ENCODE measurements at regions not wholly inside any gene's neighbourhood (a gene's known extent, or its start where the extent isn't known, plus 50 kb on each side); places are given as distances from the start of the nearest gene placed in this dataset.

DNA sequence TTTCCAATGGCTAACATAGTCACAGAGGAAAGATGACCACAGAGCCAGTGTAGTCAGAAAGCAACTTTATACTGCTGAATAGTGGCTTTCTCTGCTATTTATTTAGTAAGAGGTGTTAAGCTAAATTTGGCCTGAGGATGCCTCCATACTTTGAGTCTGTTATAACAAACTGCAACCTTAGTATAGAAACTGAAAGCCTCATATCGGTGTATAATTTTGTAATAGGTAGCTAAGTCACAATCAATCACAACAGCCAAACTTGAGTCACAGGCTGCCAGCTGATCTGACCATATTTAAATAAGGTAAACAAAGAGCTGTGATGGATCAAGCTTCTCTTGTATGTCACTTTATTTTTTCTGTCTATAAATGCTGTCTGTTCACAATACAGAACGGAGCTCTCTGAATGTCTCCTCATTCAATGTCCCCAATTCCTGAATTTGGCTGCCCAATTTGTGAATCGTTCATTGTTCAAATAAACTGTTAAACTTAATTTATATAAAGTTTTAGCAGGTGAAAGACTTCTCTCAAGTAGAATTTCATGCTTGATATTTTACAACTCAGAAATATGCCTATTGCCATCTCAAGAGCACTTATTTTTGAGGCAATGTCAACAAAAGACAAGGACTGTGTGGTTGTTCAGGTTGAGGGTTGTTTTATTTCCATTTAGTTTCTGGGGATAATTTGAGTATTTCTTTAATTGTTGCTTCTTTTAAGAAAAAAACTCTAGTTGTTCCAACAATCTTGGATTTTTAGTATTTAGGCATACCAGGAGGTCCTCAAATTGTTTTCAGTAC, 339.7 kb upstream of the B3GALT2 start:
- DNase-seq (ENCODE audit: low read depth in 2 of 2) = no peak

DNA sequence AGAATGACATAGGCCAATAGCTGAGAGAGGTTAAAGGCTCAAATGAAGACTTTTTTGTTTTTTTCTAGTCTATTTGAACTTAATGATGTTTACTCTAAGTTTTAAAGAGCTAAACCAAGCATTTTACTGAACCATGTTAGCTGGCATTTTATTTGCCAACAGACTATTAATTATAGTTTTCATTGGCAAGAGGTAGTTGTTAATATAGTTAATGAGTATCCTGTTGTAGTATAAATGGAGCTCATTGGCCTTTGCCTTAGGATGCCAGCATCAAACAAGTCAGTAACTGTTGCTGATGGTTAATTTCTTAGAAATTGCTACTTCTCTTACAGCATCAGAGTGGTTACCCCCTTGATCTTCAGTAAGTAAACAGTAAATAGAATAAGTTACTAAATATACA, 339.0 kb upstream of the B3GALT2 start:
- DNase-seq (ENCODE audit: low read depth in 2 of 2) = no peak

DNA sequence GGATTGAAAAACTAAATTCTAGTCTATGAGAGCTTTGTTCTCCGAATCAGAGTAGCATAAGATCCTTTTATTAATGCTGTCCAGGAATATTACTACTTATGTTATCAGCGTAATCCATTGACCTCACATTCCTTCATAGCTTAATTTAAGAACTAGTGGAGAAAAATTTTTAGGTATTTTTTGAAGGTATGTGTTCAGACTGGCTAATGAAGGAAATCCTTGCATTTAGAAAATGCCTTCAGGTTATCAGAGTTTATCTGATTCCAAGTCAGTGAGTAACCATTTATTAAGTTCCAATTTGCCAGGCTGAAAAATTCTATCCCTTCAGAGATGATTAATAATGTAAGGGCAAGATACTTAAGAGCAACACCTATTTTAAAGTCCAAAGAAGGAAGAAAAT, 338.2 kb upstream of the B3GALT2 start:
- no peak for DNase-seq (ENCODE audit: low read depth in 2 of 2)

DNA sequence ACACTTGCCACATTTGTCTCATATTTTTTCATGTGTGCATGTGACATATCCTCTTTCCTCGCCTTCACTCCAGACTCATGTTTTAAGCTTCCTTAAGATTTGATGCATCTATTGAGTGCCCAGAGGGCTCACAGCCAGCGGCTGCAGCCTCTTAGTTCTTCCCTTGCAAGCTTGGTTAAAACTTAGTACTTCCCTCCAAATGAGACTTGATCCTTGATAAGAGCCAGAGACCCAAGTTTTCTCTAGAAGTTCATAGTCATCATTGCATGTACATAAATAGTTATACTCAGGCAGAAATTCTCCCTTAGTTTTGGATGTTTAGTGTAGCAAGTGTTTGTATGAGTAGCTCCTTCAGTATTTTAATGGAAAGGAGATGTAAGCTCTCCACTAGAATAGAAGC, 337.6 kb upstream of the B3GALT2 start:
- DNase-seq (ENCODE audit: low read depth in 2 of 2) = no peak

DNA sequence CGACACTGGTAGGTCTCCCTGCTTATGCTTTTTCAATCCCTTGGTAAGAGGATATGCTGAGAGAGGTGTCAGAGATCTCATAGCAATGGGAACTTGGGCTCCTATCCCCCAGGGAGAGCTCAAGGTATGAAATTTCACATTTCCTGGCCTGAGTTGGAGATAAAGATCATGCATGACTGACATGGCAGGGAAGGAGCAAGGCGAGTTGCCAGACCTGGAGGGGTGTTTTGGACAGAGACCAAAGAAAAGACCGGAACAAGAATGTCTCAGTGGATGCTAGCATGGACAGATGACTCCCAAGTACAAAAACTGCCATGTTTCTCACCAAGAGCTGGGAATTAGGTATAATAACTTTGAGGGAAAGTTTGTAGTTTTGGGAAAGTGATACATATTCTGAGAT, 334.1 kb upstream of the B3GALT2 start:
- no peak for DNase-seq (ENCODE audit: low read depth in 2 of 2)

DNA sequence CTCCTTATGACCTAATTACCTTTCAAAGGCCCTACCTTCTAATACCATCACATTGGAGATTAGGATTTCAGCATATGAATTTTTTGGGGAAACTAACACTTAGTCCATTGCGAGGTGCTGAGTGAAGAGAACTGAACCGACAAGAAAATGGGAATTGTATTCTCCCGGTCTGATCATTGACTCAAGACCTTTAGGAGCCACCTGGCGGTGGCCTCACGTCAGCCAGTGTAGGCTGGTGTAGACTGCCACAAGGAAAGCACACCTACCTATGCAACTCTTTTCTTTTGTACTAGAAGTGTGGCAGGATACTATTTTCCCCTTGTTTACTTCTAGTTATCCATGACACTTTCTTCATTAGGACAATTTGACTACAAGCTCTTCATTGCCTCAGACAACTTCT, 333.5 kb upstream of the B3GALT2 start:
- DNase-seq (ENCODE audit: low read depth in 2 of 2) = no peak

DNA sequence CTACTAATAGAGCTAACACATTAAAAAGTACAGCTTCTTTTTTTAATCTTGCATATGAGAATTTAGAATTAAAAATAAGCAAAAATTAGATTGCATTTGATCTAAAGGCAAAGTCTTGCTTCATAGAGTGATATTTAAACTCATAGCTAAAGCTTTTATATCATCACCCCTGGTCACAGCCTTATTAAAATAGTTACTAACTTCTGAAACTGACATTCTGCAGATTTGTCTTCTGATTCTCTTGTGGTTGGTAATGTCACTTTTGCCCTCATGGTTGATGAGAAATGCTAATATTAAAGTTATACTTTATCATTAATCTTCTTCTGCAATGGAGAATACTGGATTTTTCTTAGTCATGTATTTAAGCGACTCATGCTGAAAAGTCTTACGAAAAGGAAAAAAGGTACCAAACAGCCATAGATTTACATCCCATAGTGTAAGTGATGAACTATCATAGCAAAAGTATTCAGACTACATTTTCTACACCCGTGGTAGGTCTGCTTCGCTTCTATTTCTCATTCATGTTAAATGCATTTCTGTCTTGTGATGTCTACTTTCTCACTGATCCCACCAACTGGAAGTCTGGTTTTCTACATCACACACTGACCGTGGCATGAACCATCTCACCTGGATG, 330.5 kb upstream of the B3GALT2 start:
- no peak for DNase-seq (ENCODE audit: low read depth in 2 of 2)

DNA sequence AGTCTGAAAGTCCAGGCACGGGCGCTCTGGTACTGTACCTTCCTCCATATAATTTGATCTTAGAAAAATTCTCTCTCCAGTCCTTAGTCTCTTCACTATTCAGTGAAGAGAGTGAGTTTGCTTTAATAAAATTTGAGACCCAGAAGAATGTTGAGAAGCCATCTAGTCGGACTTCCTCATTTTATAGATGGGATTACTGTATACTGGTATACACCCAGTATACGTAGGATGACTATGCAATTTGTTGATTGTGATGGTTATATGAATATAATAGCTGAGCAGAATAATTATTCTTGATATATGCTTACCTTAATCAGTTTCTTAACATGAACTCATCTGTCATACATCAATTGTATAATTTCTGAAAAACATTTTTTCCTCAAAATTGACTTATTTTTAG, 328.0 kb upstream of the B3GALT2 start:
- no peak for DNase-seq (ENCODE audit: low read depth in 2 of 2)

DNA sequence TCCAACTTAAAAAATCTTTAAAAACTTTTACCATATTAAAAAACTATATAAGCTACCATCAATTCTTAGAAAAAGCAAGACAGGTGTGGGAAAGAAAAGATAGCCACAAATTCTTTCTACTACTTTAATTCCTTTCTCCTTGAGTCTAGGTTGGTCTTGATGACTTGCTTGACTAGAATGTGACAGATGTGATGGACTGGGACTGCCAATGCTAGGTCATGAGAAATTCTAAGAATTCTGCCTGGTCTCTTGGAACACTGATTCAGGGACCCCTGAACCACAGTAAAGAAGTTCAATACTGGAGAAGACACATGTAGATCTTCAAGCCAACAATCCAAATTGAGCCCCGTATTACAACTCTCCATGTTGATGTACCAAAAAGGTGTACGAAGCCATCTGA, 326.6 kb upstream of the B3GALT2 start:
- DNase-seq (ENCODE audit: low read depth in 2 of 2) = no peak

DNA sequence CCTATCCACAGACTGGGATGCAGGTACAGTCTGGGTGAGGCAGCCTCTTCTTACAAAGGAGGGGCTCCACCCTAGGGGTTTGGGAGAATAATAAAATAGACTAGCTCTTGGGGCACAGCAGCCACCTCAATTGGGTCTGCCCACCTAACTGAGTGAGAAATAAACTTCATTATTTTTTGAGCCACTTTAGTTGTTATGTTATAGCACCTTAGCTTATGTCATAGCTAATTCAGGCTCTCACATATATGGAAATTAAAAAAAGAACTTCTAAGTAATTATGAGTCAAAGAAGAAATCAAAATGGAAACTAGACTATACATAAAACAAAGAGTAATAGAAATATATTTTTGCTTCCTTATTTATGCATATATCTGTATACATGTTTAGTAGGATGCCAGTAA, 318.5 kb upstream of the B3GALT2 start:
- DNase-seq (ENCODE audit: low read depth in 2 of 2) = no peak

DNA sequence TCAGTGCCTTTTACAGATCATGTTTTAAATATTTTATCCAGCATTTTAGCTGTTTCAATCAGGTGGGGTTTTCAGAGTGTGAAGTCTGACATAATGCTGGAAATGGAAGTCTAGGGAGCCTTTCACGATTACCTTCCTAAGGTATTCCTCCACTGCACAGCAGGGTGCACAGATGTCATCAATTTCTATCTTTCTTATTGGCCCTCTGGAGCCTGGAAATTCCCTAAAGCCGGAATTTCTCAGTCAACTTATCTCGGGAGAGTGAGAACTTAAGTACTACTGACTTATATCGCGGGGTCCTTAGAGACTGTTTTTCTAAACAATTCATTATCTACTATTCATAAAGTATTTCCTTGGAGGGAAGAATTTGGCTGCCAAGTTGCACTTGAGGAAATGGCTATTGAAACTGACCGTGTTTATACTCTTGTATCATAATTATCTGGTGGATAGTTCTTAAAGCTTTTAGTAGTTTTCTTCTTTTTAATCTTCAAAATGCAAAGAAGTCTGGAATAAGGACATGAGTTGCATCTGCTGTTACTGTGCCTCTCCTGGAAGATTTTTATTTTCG, 311.8 kb upstream of the B3GALT2 start:
- DNase-seq (ENCODE audit: low read depth in 2 of 2) = no peak

DNA sequence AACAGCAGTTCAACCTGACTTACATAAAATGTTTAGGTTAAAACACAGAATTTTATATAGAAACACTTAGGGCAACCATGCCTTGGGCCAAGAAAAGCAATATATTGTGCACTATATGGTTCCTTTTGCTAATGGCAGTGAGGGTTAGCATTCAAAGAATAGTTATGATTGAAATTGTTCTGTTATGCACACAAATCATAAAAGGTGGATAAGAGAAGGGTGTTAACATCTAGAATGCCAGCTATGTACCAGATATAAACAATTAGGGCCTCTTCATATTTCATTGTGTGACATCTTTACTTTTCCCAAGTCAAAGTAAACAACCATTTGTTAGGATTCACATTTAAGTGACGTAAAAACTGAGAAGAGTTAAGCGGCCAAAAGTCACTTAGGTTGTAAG, 308.0 kb upstream of the B3GALT2 start:
- no peak for DNase-seq (ENCODE audit: low read depth in 2 of 2)

DNA sequence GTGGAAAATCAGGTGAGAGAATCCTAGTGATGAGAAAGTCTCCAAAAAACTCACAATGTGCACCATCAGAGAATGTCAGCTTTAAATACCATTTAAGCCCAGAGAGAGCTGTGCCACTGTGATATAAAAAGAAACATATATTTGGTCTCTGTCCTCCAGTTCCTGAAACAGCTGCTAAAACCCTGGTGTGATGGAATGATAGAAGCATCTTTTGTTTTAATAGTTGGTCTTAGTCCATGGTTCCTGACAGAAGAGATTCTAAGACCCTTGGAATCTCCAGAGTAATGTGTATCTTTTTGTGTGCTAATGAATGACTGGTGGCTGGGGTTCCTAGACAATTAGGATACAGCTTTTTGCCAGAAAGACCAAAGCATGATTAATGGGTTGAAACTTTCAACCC, 302.8 kb upstream of the B3GALT2 start:
- DNase-seq (ENCODE audit: low read depth in 2 of 2) = no peak

DNA sequence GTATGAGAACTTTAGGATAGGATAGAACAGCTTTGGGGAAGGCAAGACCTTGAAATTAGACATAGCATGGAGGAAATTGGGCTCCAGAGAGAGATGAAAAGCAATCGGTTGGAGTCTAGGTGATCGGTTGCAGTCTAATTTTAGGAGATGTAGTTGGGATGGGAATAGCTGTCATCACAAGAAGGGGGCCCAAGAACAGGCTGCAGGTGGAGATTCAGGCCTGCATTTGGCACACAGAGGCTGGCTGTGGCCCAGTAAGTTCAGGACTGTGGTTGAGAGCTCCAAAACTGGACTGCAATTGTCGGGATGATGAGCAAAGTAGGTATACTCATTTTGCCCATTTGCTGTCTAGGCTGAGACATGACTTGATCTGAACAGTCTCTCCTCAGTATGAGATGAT, 301.3 kb upstream of the B3GALT2 start:
- DNase-seq (ENCODE audit: low read depth in 2 of 2) = no peak

DNA sequence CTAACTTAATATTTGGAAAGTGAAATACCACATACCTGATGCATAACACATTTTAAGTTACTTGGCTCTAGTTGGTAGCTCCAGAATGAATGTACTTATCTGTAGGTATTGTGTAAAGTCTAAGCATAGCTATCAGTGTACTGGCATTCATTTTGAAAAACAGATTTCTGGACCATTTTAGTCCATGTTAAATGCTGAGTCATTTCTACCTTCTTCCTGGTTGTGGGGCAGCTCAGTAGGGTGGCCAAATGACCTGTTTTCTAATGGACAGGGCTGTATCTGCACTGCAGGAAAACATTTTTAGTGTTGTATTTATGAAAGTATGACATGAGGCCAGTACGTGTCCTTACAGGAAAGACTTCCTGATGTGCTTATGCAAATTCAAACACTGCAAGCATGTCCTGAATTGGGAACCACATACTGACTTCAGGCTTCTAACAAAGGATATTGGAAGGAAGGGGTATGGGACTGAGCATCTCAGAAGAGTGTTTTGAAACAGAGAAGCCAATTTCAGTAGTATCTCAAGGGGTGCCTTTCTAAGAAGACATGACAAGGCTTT, 300.3 kb upstream of the B3GALT2 start:
- DNase-seq (ENCODE audit: low read depth in 2 of 2) = peak in 1 of 2 donors; percentile 1

DNA sequence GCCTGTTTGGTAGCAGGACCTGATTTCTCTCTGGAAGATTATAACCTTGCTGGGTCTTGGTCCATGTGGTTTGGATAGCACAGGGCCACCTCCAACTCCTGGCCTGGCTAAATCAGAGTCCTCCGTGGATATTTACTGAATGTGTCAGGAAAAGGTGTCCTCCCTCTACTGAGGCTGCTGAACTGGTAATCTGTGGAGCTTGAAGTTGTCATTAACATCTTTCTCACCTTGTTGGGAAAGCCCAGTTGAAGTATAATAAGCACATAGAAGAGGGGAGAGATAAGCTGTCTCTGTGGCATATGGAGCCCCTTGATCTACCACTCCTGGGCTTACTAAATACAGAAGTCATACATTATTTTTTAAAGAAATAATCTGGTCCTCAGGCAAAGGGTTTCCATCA, 294.3 kb upstream of the B3GALT2 start:
- DNase-seq (ENCODE audit: low read depth in 2 of 2) = no peak

DNA sequence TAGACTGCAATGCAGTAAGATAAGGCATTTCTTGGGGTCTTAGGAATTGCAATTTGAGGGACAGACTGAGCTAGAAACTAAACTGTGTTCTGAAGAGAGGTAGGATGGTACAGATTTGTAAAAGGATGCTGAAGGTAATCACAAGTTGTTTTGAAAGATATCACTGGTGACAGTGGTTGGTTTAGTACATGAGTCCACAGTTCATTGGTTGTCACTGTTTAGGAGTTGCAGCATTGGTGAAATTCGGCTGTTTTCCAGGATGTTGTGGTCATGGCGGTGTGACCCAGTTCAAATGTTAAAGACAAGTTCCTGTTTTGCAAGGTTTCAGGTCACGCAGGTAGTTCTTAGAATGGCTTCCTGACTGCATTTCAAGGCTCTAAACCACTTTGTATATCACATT, 292.8 kb upstream of the B3GALT2 start:
- DNase-seq (ENCODE audit: low read depth in 2 of 2) = no peak

DNA sequence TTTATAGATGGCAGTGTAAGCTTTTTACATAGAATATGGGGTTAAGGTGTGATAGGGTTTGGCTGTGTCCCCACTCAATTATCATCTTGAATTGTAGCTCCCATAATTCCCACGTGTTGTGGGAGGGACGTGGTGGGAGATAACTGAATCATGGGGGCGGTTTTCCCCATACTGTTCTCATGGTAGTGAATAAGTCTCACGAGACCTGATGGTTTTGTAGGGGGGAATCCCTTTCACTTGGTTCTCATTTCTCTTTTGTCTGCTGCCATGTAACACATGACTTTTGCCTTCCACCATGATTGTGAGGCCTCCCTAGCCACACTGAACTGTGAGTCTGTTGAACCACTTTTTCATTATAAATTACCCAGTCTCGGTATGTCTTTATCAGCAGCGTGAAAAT, 290.3 kb upstream of the B3GALT2 start:
- DNase-seq (ENCODE audit: low read depth in 2 of 2) = no peak

DNA sequence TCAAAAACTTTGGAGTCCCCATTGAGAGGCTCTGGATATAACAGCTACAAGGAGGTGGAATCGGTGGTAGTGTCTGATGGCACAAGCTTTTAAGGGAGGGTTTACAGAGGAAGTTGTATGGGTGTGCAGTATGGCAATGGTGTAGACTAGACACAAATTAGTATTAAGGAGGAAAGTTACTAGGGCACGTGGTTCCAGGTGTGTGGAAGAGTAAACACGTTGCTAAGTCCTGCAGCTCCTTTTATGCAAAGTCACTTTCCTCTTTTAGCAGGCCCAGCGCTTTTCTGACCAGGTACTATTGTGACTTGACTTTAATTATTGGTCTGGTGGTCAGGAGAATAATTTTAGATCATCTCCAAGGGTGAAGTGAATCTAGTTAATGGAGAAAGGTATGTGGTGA, 287.5 kb upstream of the B3GALT2 start:
- no peak for DNase-seq (ENCODE audit: low read depth in 2 of 2)

DNA sequence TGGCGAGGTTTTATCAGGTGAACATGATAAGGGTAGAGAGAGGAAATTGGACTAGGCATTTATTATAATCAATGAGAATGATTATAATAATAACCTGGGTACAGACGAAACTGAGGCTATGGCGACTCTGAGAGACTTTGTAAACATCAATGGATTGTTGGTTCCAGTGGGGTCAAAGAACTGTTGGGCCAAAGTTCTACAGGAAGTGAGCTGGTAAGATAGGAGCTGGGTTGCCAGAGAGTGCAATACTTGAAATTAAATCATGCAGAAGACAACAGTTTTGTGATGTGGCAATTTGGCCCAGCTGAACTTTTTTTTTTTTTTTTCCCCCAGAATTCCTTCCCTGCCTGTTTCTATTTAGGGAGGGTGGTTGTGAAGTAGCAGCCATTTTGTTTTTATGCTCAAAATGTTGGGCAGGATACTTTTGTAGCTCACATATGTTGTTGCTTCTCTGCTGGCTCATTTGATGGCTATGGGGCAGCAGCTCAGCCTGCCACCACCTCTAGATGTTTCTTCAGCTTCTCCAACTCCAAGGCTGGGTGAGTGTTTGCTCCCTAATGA, 286.5 kb upstream of the B3GALT2 start:
- no peak for DNase-seq (ENCODE audit: low read depth in 2 of 2)

DNA sequence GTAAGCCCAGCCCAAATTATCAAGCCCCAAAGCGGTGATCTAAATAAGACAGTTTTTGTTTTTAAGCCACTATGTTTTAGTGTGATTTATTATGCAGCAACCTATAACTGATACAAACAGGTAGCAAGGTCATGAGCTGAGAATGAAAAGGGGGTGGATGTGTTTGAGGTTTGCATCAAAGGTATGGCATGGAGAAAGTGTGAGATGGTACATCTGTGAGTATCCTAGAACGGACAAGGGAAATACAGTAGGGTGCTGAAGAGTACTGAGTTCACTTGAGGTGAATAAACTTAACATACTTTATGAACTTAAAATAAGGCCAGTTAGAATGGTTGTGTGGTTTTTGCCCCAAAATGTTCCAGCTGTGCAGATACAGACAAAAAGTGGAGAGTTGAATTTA, 286.0 kb upstream of the B3GALT2 start:
- no peak for DNase-seq (ENCODE audit: low read depth in 2 of 2)

DNA sequence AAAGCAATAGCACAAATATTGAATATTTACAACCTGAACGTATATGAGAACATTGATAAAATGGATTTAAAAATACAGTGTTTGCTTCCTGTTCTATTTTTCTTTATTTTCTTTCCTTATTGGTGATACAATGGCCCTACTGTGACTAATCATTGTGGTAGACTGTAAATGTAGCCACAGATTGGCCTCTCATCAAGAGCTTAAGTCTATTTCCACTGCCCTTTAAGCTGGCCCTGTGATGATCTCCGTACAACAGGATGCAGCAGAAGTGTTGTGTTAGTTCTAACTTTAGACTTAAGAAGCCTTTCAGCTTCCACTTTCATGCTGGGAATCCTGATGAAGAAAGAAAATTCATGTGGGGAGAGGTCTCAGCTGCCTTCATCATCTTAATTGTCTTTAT, 285.6 kb upstream of the B3GALT2 start:
- no peak for DNase-seq (ENCODE audit: low read depth in 2 of 2)
